Endothelial cell of hepatic sinusoid (primary cell): ENCODE measurements at regions not wholly inside any gene's neighbourhood (a gene's known extent, or its start where the extent isn't known, plus 50 kb on each side); places are given as distances from the start of the nearest gene placed in this dataset.

Source experiments
- in situ Hi-C: cut with HindIII; loops from 2 replicates; pipeline ENCODE4 v1.10.0; 2017; ENCODE audit warnings: low sequenced_read_pairs

DNA sequence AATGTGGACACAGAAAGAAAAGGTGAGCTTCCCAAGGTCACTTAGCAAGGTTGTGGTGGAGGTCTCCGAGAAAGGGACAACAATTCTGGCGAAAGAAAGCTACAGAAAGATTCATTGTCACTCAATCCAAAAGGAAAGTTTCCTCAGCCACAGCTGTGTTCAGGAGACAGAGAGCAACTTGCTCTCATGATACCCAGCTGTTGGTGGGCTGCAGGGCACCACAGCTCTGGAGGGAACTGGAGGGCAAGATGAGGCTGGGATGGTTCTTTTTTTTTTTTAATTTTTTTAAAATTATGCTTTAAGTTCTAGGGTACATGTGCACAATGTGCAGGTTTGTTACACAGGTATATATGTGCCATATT, 50.7 kb upstream of the VTCN1 start:
- in situ Hi-C loops: no loop called here

DNA sequence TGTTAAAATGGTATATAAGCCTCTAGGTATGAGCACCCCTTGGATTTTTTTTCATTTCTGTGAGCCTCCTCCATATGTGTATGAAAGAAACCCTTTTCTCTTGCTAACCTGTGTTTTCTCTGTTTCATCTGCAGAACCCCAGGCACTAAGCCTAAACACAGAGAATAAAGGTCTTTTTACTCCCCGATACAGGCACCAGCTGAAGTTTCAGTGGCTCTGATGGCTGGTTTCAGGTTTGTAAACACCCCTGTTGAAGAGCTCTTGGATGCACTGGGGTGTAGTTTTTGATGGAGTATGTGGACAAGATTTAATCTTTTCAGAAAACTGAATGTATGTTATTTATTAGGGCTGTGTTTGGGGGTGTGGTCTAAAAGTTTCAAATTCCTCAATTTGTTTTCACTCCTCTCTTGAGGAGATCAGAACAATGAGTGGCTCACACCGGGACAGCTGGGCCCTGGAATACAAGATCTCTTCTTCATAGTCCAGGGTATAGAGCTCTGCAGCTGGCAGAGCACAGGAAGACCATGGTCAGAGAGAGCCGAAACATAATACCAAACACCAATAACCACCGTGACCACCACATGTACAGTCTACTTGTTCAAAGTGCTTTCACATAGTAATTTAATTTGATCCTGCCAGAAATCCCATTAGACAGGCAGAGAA, 50.2 kb upstream of the VTCN1 start:
- in situ Hi-C loops: no loop called here
